ENCODE measurements at regions not wholly inside any gene's neighbourhood (a gene's known extent, or its start where the extent isn't known, plus 50 kb on each side); places are given as distances from the start of the nearest gene placed in this dataset.

DNA sequence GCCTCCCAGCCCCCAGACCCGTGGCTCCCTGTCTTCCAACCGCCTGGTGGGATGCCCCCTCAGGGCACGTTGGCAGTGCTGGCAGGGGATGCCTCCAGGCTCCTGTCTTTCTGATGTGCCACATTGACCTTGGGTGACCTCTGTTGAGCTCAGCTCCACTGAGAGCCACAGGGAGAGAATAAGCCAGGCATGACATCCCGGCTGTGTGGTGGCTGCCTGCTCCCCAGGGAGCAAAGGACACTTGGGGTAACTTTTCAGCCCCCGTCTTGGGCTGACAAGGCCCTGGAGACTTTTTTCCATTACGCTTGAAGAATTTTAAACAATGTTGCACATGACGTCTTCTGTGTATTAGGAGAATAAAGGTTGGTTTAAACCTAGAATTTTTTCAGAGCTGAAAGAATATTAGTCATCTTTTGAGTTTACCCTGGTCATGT, 246.0 kb downstream of the TSN start:
- Histone ChIP-seq H3K27ac (ENCODE audit: low read depth, low read length) (no peak overlapping the region), H3K4me3 (ENCODE audit: low read depth, low read length) (no peak overlapping the region), H3K9me3 (ENCODE audit: control insufficient read depth, insufficient read depth, low read length) (no peaks in the 10 kb centered on the region), H3K27me3 (ENCODE audit: control insufficient read depth, insufficient read depth, low read length) (no peaks in the 10 kb centered on the region)
- no peak for DNase-seq (ENCODE audit: low read depth, low spot score)
- ChIA-PET POLR2A (no interaction called here), CTCF (no interaction called here)
- TF ChIP-seq, protein P1, sequence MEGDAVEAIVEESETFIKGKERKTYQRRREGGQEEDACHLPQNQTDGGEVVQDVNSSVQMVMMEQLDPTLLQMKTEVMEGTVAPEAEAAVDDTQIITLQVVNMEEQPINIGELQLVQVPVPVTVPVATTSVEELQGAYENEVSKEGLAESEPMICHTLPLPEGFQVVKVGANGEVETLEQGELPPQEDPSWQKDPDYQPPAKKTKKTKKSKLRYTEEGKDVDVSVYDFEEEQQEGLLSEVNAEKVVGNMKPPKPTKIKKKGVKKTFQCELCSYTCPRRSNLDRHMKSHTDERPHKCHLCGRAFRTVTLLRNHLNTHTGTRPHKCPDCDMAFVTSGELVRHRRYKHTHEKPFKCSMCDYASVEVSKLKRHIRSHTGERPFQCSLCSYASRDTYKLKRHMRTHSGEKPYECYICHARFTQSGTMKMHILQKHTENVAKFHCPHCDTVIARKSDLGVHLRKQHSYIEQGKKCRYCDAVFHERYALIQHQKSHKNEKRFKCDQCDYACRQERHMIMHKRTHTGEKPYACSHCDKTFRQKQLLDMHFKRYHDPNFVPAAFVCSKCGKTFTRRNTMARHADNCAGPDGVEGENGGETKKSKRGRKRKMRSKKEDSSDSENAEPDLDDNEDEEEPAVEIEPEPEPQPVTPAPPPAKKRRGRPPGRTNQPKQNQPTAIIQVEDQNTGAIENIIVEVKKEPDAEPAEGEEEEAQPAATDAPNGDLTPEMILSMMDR (IDR thresholded peaks at IDR 0.05; ENCODE audit: low read depth, low read length): no peak

DNA sequence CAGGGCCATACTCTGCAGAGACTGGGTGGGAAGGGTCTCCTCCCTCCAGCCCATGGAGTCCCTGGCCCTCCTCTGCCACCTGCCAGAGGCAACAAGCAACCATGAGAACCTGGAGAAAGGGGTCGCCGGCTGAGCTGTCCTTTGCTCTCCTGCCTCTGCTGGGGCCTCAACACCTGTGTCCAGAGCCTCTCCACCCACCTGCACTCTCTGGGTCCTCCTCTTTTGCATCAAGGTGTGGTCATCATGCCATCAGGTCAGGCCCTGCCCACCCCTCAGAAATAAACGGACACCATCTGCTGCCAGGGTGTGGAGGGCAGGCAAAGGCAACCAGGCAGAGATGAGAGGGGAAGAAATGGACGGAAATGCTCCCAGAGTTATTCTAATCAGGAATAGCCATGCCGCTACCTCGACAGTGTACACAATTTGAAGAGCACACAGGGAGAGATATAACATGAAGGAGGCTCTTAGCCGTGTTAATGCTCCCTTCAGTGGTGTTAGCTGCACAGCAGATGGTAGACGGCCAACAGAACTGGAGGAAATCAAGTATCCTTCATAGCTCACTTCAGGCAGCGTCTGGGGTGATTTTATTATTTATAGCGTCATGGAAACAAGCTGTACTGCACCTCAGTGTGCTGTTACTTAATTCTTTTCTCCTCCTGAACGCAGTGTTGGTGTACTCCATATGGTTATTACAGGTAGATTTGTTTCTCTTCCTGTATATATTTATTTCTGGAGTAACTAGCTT, 247.9 kb downstream of the TSN start:
- no peaks in the 10 kb centered on the region for H3K9me3 ChIP-seq (ENCODE audit: control insufficient read depth, insufficient read depth, low read length)
- H3K27ac ChIP-seq (ENCODE audit: low read depth, low read length): no peak overlapping the region
- ChIA-PET CTCF (no interaction called here), POLR2A (no interaction called here)
- DNase-seq (ENCODE audit: low read depth, low spot score): no peak
- TF ChIP-seq, protein P1 (IDR thresholded peaks at IDR 0.05; ENCODE audit: low read depth, low read length): no peak
- peaks cover 3% of the 10 kb centered on the region for H3K27me3 ChIP-seq (ENCODE audit: control insufficient read depth, insufficient read depth, low read length)
- no peak overlapping the region for H3K4me3 ChIP-seq (ENCODE audit: low read depth, low read length)

DNA sequence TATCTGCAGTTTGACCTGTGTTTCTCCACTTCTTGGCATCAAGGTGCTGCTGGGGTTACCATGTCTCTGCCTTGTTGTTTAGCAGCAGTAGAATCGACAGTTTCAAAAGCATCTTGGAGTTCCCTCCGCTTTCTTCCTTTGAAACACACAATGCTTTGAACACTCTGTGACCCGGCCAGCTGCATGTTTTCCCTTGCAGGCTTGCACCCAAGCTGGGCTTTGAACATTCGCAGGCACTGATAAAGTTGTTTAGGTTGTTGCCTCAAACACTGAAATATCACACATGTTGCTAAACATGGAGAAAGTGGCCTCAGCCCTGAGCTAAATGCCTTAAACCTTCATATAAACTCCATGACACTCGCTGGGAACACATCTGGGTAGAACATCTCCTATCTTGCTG, 251.7 kb downstream of the TSN start:
- TF ChIP-seq, protein P1 (IDR thresholded peaks at IDR 0.05; ENCODE audit: low read depth, low read length): no peak
- DNase-seq (ENCODE audit: low read depth, low spot score): no peak
- Histone ChIP-seq H3K4me3 (ENCODE audit: low read depth, low read length) (no peak overlapping the region), H3K27ac (ENCODE audit: low read depth, low read length) (no peak overlapping the region), H3K9me3 (ENCODE audit: control insufficient read depth, insufficient read depth, low read length) (no peaks in the 10 kb centered on the region), H3K27me3 (ENCODE audit: control insufficient read depth, insufficient read depth, low read length) (peaks cover 3% of the 10 kb centered on the region)
- ChIA-PET POLR2A (no interaction called here), CTCF (no interaction called here)

DNA sequence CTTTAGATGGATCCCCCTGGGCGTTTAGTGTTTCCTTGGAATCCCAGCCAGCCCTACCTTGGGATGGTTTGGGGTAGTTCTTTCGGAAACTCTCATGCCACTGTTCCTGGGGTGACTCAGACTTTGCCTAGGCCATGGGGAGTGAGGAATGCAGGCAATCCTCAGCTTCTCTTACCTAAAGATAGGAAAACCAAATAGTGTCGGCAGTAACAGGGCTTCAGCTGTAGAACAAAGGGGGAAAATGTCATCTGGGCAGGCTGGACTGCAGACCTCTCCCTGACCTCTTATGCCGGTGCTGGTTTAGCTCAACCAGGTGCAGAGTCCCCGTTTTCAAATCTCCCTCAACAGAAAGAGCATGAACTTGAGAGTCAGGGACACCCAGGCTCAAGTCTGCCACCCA, 252.1 kb downstream of the TSN start:
- ChIA-PET CTCF (no interaction called here), POLR2A (no interaction called here)
- H3K4me3 ChIP-seq (ENCODE audit: low read depth, low read length): no peak overlapping the region
- no peak for DNase-seq (ENCODE audit: low read depth, low spot score)
- TF ChIP-seq, protein P1 (IDR thresholded peaks at IDR 0.05; ENCODE audit: low read depth, low read length): no peak
- H3K9me3 ChIP-seq (ENCODE audit: control insufficient read depth, insufficient read depth, low read length): no peaks in the 10 kb centered on the region
- H3K27ac ChIP-seq (ENCODE audit: low read depth, low read length): no peak overlapping the region
- peaks cover 3% of the 10 kb centered on the region for H3K27me3 ChIP-seq (ENCODE audit: control insufficient read depth, insufficient read depth, low read length)

- TF ChIP-seq, protein P1 (IDR thresholded peaks at IDR 0.05; ENCODE audit: low read depth, low read length): no peak
- CTCF ChIA-PET: no interaction called here
These were observed 254.1 kb downstream of the TSN start for GRCh38 chr2:122009561-122009960.

More at GRCh38 chr2:122009561-122009960, 254.1 kb downstream of the TSN start:
- no peak for DNase-seq (ENCODE audit: low read depth, low spot score)
- H3K4me3 ChIP-seq (ENCODE audit: low read depth, low read length): no peak overlapping the region
- H3K27me3 ChIP-seq (ENCODE audit: control insufficient read depth, insufficient read depth, low read length): peaks cover 3% of the 10 kb centered on the region
- H3K27ac ChIP-seq (ENCODE audit: low read depth, low read length): no peak overlapping the region
- POLR2A ChIA-PET: no interaction called here
- H3K9me3 ChIP-seq (ENCODE audit: control insufficient read depth, insufficient read depth, low read length): no peaks in the 10 kb centered on the region
